Myocyte (in vitro differentiated cells): ENCODE measurements at regions not wholly inside any gene's neighbourhood (a gene's known extent, or its start where the extent isn't known, plus 50 kb on each side); places are given as distances from the start of the nearest gene placed in this dataset.
"Not testable (repeated sequence)": the region's sequence is repeated elsewhere in the genome, so short reads cannot be mapped to it uniquely, and the experiment has no call there.

Source experiments
- DNase-seq: peaks from one replicate; pipeline ENCODE4 v3.0.0-alpha.2; 2012; ENCODE audit warnings: low read depth

- DNase-seq = not testable (repeated sequence)
These were observed 57.0 kb upstream of the NEUROD1 start for GRCh38 chr2:181737302-181737701.

- no peak for DNase-seq
These were observed 57.8 kb upstream of the NEUROD1 start for GRCh38 chr2:181738074-181738473.

GRCh38 chr2:181738563-181738962, 58.2 kb upstream of the NEUROD1 start:
- no peak for DNase-seq

GRCh38 chr2:181741756-181742155, 61.4 kb upstream of the NEUROD1 start:
- DNase-seq = peak; percentile 8

- DNase-seq = no peak
These were observed 62.0 kb upstream of the NEUROD1 start for GRCh38 chr2:181742361-181742760.

- DNase-seq = peak; percentile 73
These were observed 62.8 kb upstream of the NEUROD1 start for GRCh38 chr2:181742922-181743722.

- DNase-seq = no peak
These were observed 63.4 kb upstream of the NEUROD1 start for GRCh38 chr2:181743723-181744031.

GRCh38 chr2:181745796-181746540, 65.7 kb upstream of the NEUROD1 start:
- no peak for DNase-seq

GRCh38 chr2:181746844-181747243, 66.5 kb upstream of the NEUROD1 start:
- DNase-seq = no peak

- no peak for DNase-seq
These were observed 70.0 kb upstream of the NEUROD1 start for GRCh38 chr2:181750305-181750704.

GRCh38 chr2:181751266-181752030, 71.1 kb upstream of the NEUROD1 start:
- no peak for DNase-seq

GRCh38 chr2:181752301-181752700, 72.0 kb upstream of the NEUROD1 start:
- no peak for DNase-seq

- DNase-seq = no peak
These were observed 73.4 kb upstream of the NEUROD1 start for GRCh38 chr2:181753686-181754085.

GRCh38 chr2:181754105-181754504, 73.8 kb upstream of the NEUROD1 start:
- DNase-seq = no peak

- no peak for DNase-seq
These were observed 74.9 kb upstream of the NEUROD1 start for GRCh38 chr2:181755181-181755580.

- DNase-seq = no peak
These were observed 80.2 kb upstream of the NEUROD1 start for GRCh38 chr2:181760521-181760920.

GRCh38 chr2:181761175-181761574, 80.9 kb upstream of the NEUROD1 start:
- no peak for DNase-seq

- DNase-seq = no peak
These were observed 81.7 kb upstream of the NEUROD1 start for GRCh38 chr2:181762000-181762399.

- no peak for DNase-seq
These were observed 82.5 kb upstream of the NEUROD1 start for GRCh38 chr2:181762848-181763247.

GRCh38 chr2:181763423-181763822, 83.1 kb upstream of the NEUROD1 start:
- DNase-seq = no peak

GRCh38 chr2:181764095-181764963, 84.0 kb upstream of the NEUROD1 start:
- DNase-seq = no peak
